Endodermal cell (in vitro differentiated cells): ENCODE measurements at regions not wholly inside any gene's neighbourhood (a gene's known extent, or its start where the extent isn't known, plus 50 kb on each side); places are given as distances from the start of the nearest gene placed in this dataset.

Source experiments
- DNase-seq: peaks from one replicate; pipeline ENCODE4 v3.0.0-alpha.2; 2017
- H3K27ac ChIP-seq: 2 replicates; pipeline ENCODE4 v1.5.1; 2013; ENCODE audit warnings: mild to moderate bottlenecking, low read depth, low read length, moderate library complexity
- H3K27me3 ChIP-seq: 2 replicates; pipeline ENCODE4 v1.6.1; 2013; ENCODE audit warnings: mild to moderate bottlenecking, low read length, moderate library complexity; ENCODE audit not compliant: insufficient read depth, control insufficient read depth, poor library complexity, severe bottlenecking
- H3K36me3 ChIP-seq: 2 replicates; pipeline ENCODE4 v1.7.0; 2013; ENCODE audit warnings: mild to moderate bottlenecking, low read length, moderate library complexity; ENCODE audit not compliant: control insufficient read depth, insufficient read depth
- H3K4me1 ChIP-seq: one replicate; pipeline ENCODE4 v1.7.0; 2013; ENCODE audit warnings: low read length; ENCODE audit not compliant: control insufficient read depth, insufficient read depth
- H3K4me3 ChIP-seq: 2 replicates; pipeline ENCODE4 v1.5.1; 2013; ENCODE audit warnings: mild to moderate bottlenecking, low read length, moderate library complexity
- H3K9ac ChIP-seq: 2 replicates; pipeline ENCODE4 v1.6.1; 2013; ENCODE audit warnings: mild to moderate bottlenecking, low read length, moderate library complexity; ENCODE audit not compliant: poor library complexity, severe bottlenecking; ENCODE audit errors: extremely low read depth
- H3K9me3 ChIP-seq: 2 replicates; pipeline ENCODE4 v1.6.1; 2013; ENCODE audit warnings: mild to moderate bottlenecking, low read length, moderate library complexity; ENCODE audit not compliant: control insufficient read depth
- H3K27ac Mint-ChIP-seq: 2 replicates; pipeline ENCODE4 v1.8.0; 2020; ENCODE audit warnings: mixed read lengths
- H3K27me3 Mint-ChIP-seq: 2 replicates; pipeline ENCODE4 v1.8.0; 2021; ENCODE audit warnings: mild to moderate bottlenecking, mixed read lengths; ENCODE audit not compliant: insufficient read depth
- H3K36me3 Mint-ChIP-seq: 2 replicates; pipeline ENCODE4 v1.8.0; 2020; ENCODE audit warnings: low read depth, mixed read lengths
- H3K4me1 Mint-ChIP-seq: 2 replicates; pipeline ENCODE4 v1.8.0; 2020; ENCODE audit warnings: mixed read lengths
- H3K4me3 Mint-ChIP-seq: 2 replicates; pipeline ENCODE4 v1.8.0; 2020; ENCODE audit warnings: mild to moderate bottlenecking, moderate library complexity, mixed read lengths
- H3K9me3 Mint-ChIP-seq: 2 replicates; pipeline ENCODE4 v1.8.0; 2020; ENCODE audit warnings: mild to moderate bottlenecking, mixed read lengths
- CTCF ChIP-seq: fragments of 200-600 bp; sonication (generic); conservative IDR thresholded peaks from 2 replicates; pipeline ENCODE4 v1.5.0; 2021; ENCODE audit warnings: antibody characterized with exemption, mild to moderate bottlenecking
- WGBS, 2 experiments: methylation state at CpG; one replicate each; pipeline versions ENCODE4 v1.1.5 to v1.1.7; 2013; ENCODE audit warnings: missing lambda C conversion rate in 2 of 2, mixed read lengths in 1 of 2; ENCODE audit not compliant: insufficient coverage in 1 of 2, insufficient read length in 1 of 2; 5-methylcytosine and 5-hydroxymethylcytosine counted together

GRCh38 chr7:131964203-131964602, 407.8 kb upstream of the PODXL start:
- Histone ChIP-seq H3K4me1 (no peaks in the 10 kb centered on the region), H3K27ac (no peak overlapping the region), H3K4me3 (no peak overlapping the region), H3K9ac (no peak overlapping the region), H3K36me3 (no peaks in the 10 kb centered on the region), H3K27me3 (peaks cover 64% of the 10 kb centered on the region), H3K9me3 (no peaks in the 10 kb centered on the region)
- Mint-ChIP-seq H3K4me3 (no peak overlapping the region), H3K36me3 (no peaks in the 10 kb centered on the region), H3K27ac (no peak overlapping the region), H3K4me1 (peaks cover 3% of the 10 kb centered on the region), H3K9me3 (no peaks in the 10 kb centered on the region), H3K27me3 (peaks cover 10% of the 10 kb centered on the region)
- DNase-seq, result no peak
- 95% methylated on average over 5 of the region's 7 CpGs; no CpG with 5 or more reads in 1 of the 2 experiments for WGBS, 2 experiments
- TF ChIP-seq CTCF, result no peak

- WGBS, 2 experiments, result 88 to 89% methylated on average over 7 to 11 of the region's 11 CpGs
- H3K4me3 ChIP-seq, result no peak overlapping the region
- H3K27me3 Mint-ChIP-seq, result peaks cover 10% of the 10 kb centered on the region
Measured at GRCh38 chr7:131961054-131961680, 404.7 kb upstream of the PODXL start.

GRCh38 chr7:131959106-131959812, 402.8 kb upstream of the PODXL start:
- Histone ChIP-seq H3K36me3 (no peaks in the 10 kb centered on the region), H3K27ac (no peak overlapping the region), H3K9ac (no peak overlapping the region), H3K9me3 (peaks cover 5% of the 10 kb centered on the region), H3K4me1 (no peaks in the 10 kb centered on the region), H3K27me3 (peaks cover 56% of the 10 kb centered on the region), H3K4me3 (no peak overlapping the region)
- H3K4me3 Mint-ChIP-seq, result no peak overlapping the region
- H3K9me3 Mint-ChIP-seq, result peaks cover 2% of the 10 kb centered on the region
- DNase-seq, result peak; percentile 51
- H3K4me1 Mint-ChIP-seq, result peaks cover 14% of the 10 kb centered on the region
- TF ChIP-seq CTCF, result no peak
- H3K36me3 Mint-ChIP-seq, result no peaks in the 10 kb centered on the region
- WGBS, 2 experiments, result 77 to 81% methylated on average over 2 to 4 of the region's 4 CpGs
- no peak overlapping the region for H3K27ac Mint-ChIP-seq
- H3K27me3 Mint-ChIP-seq, result peaks cover 8% of the 10 kb centered on the region

More at GRCh38 chr7:131961054-131961680, 404.7 kb upstream of the PODXL start:
- H3K27me3 ChIP-seq, result peaks cover 59% of the 10 kb centered on the region
- no peak overlapping the region for H3K27ac ChIP-seq
- peaks cover 5% of the 10 kb centered on the region for H3K9me3 ChIP-seq
- TF ChIP-seq CTCF, result no peak
- H3K9me3 Mint-ChIP-seq, result peaks cover 2% of the 10 kb centered on the region
- H3K4me1 Mint-ChIP-seq, result peaks cover 10% of the 10 kb centered on the region
- no peak overlapping the region for H3K4me3 Mint-ChIP-seq
- H3K36me3 ChIP-seq, result no peaks in the 10 kb centered on the region
- H3K9ac ChIP-seq, result no peak overlapping the region
- no peak overlapping the region for H3K27ac Mint-ChIP-seq
- no peaks in the 10 kb centered on the region for H3K36me3 Mint-ChIP-seq
- DNase-seq, result peak; percentile 16
- H3K4me1 ChIP-seq, result no peaks in the 10 kb centered on the region
